ENCODE measurements at regions not wholly inside any gene's neighbourhood (a gene's known extent, or its start where the extent isn't known, plus 50 kb on each side); places are given as distances from the start of the nearest gene placed in this dataset.
A peak's percentile ranks its signal among the peaks of the same experiment; 100 is the strongest.

DNA sequence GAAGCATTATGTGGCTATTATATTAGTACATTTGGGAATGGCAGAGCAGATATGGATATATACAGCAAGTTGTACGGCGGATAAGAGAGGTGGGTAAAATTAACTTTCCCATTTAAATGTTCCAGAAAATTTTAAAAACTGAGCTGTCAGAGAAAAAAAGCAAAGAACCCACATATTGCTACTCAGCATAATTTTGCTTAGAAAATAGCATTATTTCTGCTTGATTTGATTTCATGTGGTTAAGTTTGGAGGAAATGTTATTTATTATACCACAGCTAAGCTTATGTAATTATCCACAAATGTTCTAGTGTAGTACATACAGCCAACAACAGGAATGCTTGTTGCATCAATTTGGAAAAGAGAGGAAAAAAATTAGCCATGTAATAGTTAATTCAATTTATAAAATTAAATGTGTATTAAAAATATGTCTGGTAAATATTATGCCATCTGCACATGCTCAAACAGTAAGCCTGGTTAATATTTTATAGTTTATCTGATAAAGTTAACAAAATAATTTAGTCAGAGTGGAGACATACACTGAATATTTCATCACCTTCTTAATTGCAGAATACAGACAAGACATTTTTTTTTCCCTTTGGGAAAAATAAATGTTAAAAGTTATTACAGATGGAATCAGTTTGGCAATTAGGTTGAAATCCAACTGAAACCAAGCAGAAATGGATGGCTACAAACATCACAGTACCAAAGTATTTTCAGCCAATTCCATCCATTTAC, 172.1 kb upstream of the ID4 start:
- H2AFZ ChIP-seq (ENCODE audit: low read depth, low read length): no peak overlapping the region
- H3K9me3 ChIP-seq (replicated peaks; ENCODE audit: control insufficient read depth, insufficient read depth, low read depth, low read length): no peaks in the 10 kb centered on the region
- H4K20me1 ChIP-seq (replicated peaks; ENCODE audit: control insufficient read depth, insufficient read depth, low read length): no peaks in the 10 kb centered on the region
- no peaks in the 10 kb centered on the region for H3K9me1 ChIP-seq (ENCODE audit: control insufficient read depth, insufficient read depth, low read length)
- no peaks in the 10 kb centered on the region for H3K4me1 ChIP-seq (replicated peaks in 1 of 2; ENCODE audit: control insufficient read depth in 2 of 2, insufficient read depth in 2 of 2, low read length in 2 of 2)
- intact Hi-C loops (cut with micrococcal nuclease) (no loop called here), in situ Hi-C loops (cut with MboI) (no loop called here)
- 0% methylated on average over 2 of the region's 2 CpGs for WGBS (ENCODE audit: insufficient coverage, low coverage, missing lambda C conversion rate)
- no peak overlapping the region for H3K27ac ChIP-seq (ENCODE audit: extremely low read depth, low read depth, low read length)
- FAIRE-seq: no peak
- no peak overlapping the region for H3K4me3 ChIP-seq
- ChIA-PET POLR2A (no interaction called here), CTCF (ENCODE audit: low intra/inter-chr PET ratio) (no interaction called here)
- no peaks in the 10 kb centered on the region for H3K36me3 ChIP-seq (ENCODE audit: control insufficient read depth, insufficient read depth, low read length)
- H3K9ac ChIP-seq (ENCODE audit: insufficient read depth in 1 of 2, low read depth in 2 of 2, low read length in 2 of 2): no peak overlapping the region
- BruUV-seq (replicated peaks): no TSS peak
- no peak for DNase-seq (ENCODE audit: extremely low read depth in 1 of 4, low spot score in 3 of 4)
- H3K27me3 ChIP-seq (ENCODE audit: control insufficient read depth in 2 of 2, insufficient read depth in 2 of 2, low read length in 2 of 2): no peaks in the 10 kb centered on the region
- ATAC-seq: no peak
- H3K79me2 ChIP-seq (ENCODE audit: control insufficient read depth, insufficient read depth, low read length): no peaks in the 10 kb centered on the region
- H3K4me2 ChIP-seq (ENCODE audit: insufficient read depth, low read length): no peak overlapping the region
- TF ChIP-seq ZNF316 (IDR thresholded peaks at IDR 0.05) (peak; percentile 9; the same call in 1 of the 2 replicates), ZBED1 (IDR thresholded peaks at IDR 0.05) (no peak)

DNA sequence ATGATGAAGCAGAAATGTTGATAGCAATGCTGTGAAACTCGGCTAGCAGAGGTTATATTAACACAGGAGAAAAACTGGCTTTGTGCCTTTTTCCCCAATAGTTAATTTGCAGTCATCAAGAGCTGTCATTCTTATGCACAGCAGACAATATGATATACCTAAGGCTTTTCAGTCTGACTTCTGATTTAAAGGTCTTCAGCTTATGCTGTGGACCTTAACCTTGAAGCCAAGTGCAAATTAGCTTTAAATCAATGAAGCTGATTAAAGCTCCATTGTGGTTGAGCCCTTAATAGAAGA, 171.6 kb upstream of the ID4 start:
- BruUV-seq (replicated peaks): no TSS peak
- no peak overlapping the region for H3K27ac ChIP-seq (ENCODE audit: extremely low read depth, low read depth, low read length)
- in situ Hi-C loops (cut with MboI) (no loop called here), intact Hi-C loops (cut with micrococcal nuclease) (no loop called here)
- H3K9me1 ChIP-seq (ENCODE audit: control insufficient read depth, insufficient read depth, low read length): no peaks in the 10 kb centered on the region
- ATAC-seq: no peak
- no peaks in the 10 kb centered on the region for H3K27me3 ChIP-seq (ENCODE audit: control insufficient read depth in 2 of 2, insufficient read depth in 2 of 2, low read length in 2 of 2)
- no peaks in the 10 kb centered on the region for H3K4me1 ChIP-seq (replicated peaks in 1 of 2; ENCODE audit: control insufficient read depth in 2 of 2, insufficient read depth in 2 of 2, low read length in 2 of 2)
- H3K4me3 ChIP-seq: no peak overlapping the region
- H3K36me3 ChIP-seq (ENCODE audit: control insufficient read depth, insufficient read depth, low read length): no peaks in the 10 kb centered on the region
- H4K20me1 ChIP-seq (replicated peaks; ENCODE audit: control insufficient read depth, insufficient read depth, low read length): no peaks in the 10 kb centered on the region
- H3K9ac ChIP-seq (ENCODE audit: insufficient read depth in 1 of 2, low read depth in 2 of 2, low read length in 2 of 2): no peak overlapping the region
- no peaks in the 10 kb centered on the region for H3K79me2 ChIP-seq (ENCODE audit: control insufficient read depth, insufficient read depth, low read length)
- no peak for DNase-seq (ENCODE audit: extremely low read depth in 1 of 4, low spot score in 3 of 4)
- POLR2A ChIA-PET: no interaction called here
- CTCF ChIA-PET (ENCODE audit: low intra/inter-chr PET ratio): no interaction called here
- WGBS (ENCODE audit: insufficient coverage, low coverage, missing lambda C conversion rate): 0% methylated on average over 1 of the region's 1 CpG
- H3K4me2 ChIP-seq (ENCODE audit: insufficient read depth, low read length): no peak overlapping the region
- H2AFZ ChIP-seq (ENCODE audit: low read depth, low read length): no peak overlapping the region
- no peak for FAIRE-seq
- H3K9me3 ChIP-seq (replicated peaks; ENCODE audit: control insufficient read depth, insufficient read depth, low read depth, low read length): no peaks in the 10 kb centered on the region
- no peak for TF ChIP-seq ZNF668 (CRISPR knock-in tag; IDR thresholded peaks at IDR 0.05)
- no peak for TF ChIP-seq STAG1 (CRISPR knock-in tag; IDR thresholded peaks at IDR 0.05; ENCODE audit: borderline replicate concordance)
